ENCODE measurements at regions not wholly inside any gene's neighbourhood (a gene's known extent, or its start where the extent isn't known, plus 50 kb on each side); places are given as distances from the start of the nearest gene placed in this dataset.
A peak's percentile ranks its signal among the peaks of the same experiment; 100 is the strongest.

DNA sequence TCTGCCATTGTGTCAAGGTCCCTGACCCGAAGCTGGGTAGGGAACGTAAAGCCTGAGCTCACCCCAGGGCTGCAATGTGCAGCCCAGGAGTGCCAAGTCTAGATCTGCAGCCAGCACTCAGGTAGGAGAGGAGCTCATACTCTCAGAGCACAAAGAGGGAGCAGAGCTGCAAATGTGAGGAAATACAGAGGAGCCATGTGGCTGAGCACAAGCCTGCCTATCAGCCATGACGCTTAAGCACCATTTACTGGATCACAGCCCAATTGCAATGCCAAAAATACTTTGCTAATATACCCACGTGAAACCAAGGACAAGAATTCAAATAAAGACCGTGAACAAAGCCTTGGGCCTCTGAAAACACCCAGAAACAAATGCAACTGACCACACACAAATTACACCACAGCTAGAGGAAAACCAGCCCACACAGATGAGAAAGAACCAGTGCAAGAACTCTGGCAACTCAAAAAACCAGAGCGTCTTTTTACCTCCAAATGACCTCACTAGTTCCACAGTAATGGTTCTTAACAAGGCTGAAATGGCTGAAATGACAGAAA, 69.0 kb upstream of the HPF1 start:
- intact Hi-C loops (cut with DNase I, micrococcal nuclease): no loop called here
- no peak for ATAC-seq
- DNase-seq: no peak

DNA sequence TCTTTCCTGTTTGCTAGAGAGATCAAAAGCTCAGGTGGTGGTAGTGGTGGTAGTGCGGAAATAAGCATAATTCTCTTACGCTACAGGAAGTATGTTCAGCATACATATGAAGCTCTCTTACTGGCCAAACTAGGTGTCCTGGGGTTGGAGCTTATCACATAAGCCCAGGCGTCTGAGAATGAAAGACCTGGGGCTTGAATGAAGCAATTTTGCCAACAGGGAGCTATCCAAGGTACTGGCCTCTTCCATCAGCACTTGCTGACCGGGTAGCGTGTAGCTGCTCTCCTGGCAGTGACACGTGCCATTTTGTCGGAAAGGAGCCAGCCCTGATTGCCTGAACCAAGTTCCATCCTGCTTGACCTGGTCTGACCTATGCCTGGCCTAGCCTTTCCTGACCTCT, 65.9 kb upstream of the HPF1 start:
- ATAC-seq: peak; percentile 56
- intact Hi-C loops (cut with DNase I, micrococcal nuclease): no loop called here
- DNase-seq: peak in 1 of 2 donors; percentile 9

DNA sequence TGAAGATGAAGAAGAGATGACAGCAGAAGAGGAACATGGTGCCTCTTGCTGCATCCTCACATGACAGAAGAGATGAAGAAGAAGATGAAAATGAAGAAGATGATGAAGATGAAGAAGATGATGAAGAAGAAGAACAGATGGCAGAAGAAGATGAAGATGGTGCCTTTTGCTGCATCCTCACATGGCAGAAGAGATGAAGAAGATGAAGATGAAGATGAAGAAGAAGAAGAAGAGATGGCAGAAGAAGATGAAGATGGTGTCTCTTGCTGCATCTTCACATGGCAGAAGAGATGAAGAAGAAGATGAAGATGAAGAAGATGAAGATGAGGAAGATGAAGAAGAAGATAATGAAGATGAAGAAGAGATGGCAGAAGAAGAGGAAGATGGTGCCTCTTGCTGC, 63.7 kb upstream of the HPF1 start:
- intact Hi-C loops (cut with DNase I, micrococcal nuclease): no loop called here
- ATAC-seq: no peak
- DNase-seq: no peak

DNA sequence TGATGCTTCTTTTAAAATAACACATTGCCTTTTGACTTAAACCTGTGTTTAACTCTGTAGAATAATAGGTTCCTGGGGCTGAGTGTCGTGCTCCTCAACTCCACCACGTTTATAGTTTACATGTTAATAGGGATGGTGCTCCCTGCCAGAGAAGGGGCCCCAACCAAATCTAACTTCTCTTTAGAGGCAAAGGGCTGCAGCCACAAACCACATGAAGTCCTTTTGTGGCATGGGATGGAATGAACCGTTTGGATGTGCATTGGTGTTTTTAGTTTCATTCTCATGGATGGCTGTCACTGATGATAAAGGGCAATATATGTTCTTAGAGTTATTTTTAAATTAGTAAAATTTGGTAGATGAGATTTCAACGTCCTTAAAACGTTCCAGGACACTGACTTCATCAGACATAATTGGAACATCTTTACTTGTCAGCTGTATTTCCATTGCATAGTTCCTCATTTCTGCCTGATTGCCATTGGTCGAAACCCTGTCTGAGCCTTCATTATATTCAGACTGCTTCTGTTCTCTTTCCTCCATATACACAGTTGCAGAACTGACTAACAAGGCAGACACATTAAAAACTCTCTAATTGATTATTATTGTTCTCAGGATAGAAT, 60.4 kb upstream of the HPF1 start:
- DNase-seq (no peak), ATAC-seq (no peak)
- intact Hi-C loops (cut with DNase I, micrococcal nuclease): loop anchor here in 1 of 2 donors (10.0 kb wide), 1 partner anchor 227 kb away; no protein-coding TSS in a partner anchor

- intact Hi-C loops (cut with DNase I, micrococcal nuclease): loop anchor here in 1 of 2 donors (10.0 kb wide), 1 partner anchor 229 kb away; no protein-coding TSS in a partner anchor
- ATAC-seq: no peak
- DNase-seq: no peak
These were observed 57.9 kb upstream of the HPF1 start for GRCh38 chr4:169815606-169816005.

GRCh38 chr4:169811476-169811875, 53.7 kb upstream of the HPF1 start:
- DNase-seq: no peak
- no peak for ATAC-seq
- intact Hi-C loops (cut with DNase I, micrococcal nuclease): loop anchor here (5.0 to 10.0 kb wide), 2 partner anchors 233 to 236 kb away; no protein-coding TSS in a partner anchor

DNA sequence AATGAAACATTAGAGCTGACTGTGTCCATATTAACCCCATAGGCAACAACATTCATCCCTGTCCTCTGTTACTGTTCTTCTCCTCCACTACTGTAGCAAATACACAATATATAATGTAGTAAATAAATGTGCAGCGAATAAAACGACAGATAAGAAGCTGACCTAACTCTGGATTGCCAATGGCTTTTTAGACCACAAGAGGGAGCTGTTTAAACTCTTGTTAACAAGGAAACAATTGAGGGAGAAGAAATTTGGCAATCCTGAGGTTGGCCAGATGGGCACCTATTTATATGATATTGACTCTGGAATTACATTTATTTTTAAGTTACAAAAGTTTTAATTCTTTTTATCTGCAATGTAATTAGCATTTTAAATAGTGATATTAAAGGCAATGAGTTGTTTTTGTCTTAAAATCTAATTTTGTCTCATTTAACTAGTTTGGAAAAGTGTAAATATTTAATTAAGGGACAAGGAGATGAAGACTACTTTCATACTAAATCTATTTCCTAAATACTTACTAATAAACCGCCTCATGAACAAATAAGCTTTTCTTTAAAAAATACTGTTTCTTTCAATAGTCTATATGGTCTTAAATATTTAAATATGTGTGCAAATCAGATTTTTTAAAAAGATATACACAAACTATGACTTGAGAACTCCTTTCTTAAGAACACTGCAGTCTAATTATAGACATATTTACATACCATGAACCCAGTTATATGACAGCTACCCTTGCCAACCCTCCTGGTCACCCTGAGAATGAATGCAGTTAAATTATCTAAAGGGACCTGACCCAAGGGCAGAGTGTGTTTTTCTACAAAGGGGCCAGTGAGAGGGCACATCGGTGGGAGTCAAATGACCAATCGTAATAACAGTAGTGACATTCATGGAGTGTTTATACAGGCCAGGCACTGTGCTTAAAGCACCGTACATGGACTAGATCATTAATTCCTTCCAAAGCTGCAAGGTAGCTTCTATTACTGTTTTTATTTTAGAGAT, 52.9 kb upstream of the HPF1 start:
- intact Hi-C loops (cut with DNase I, micrococcal nuclease): loop anchor here (5.0 to 10.0 kb wide), 2 partner anchors 234 to 237 kb away; no protein-coding TSS in a partner anchor
- no peak for DNase-seq

GRCh38 chr4:169807934-169808509, 50.3 kb upstream of the HPF1 start:
- ATAC-seq: no peak
- intact Hi-C loops (cut with DNase I, micrococcal nuclease): no loop called here
- DNase-seq: no peak

More for the DNA sequence above, 52.9 kb upstream of the HPF1 start:
- peak; percentile 66 for ATAC-seq

All from left colon (tissue), 2 donors.